CD4-positive, CD25-positive, alpha-beta regulatory T cell (primary cell): ENCODE measurements at regions not wholly inside any gene's neighbourhood (a gene's known extent, or its start where the extent isn't known, plus 50 kb on each side); places are given as distances from the start of the nearest gene placed in this dataset.

Source experiments
- ATAC-seq, 2 donors: fragments of 150-1000 bp; cut with Tn5 transposase; one replicate each; pipeline ENCODE4 v1.10.0; 2021; ENCODE audit warnings: low read depth in 2 of 2, moderate number of reproducible peaks in 2 of 2, moderate library complexity in 1 of 2
- DNase-seq, 3 donors: peaks; one replicate each; pipeline versions ENCODE4 v3.0.0 to v3.0.0-alpha.2; 2012 to 2022; ENCODE audit warnings: mixed read lengths in 1 of 3
- H3K27ac ChIP-seq: one replicate; pipeline ENCODE4 v1.7.0; 2013; ENCODE audit warnings: mild to moderate bottlenecking, low read length; ENCODE audit not compliant: insufficient read depth, poor library complexity, severe bottlenecking
- H3K27me3 ChIP-seq: one replicate; pipeline ENCODE4 v1.7.0; 2013; ENCODE audit warnings: low read length; ENCODE audit not compliant: control insufficient read depth, insufficient read depth
- H3K36me3 ChIP-seq: one replicate; pipeline ENCODE4 v1.7.0; 2013; ENCODE audit warnings: mild to moderate bottlenecking, low read length, moderate library complexity; ENCODE audit not compliant: control insufficient read depth, insufficient read depth
- H3K4me1 ChIP-seq: 2 replicates; pipeline ENCODE4 v1.7.0; 2013; ENCODE audit warnings: mild to moderate bottlenecking, low read length; ENCODE audit not compliant: insufficient read depth, control insufficient read depth, poor library complexity, severe bottlenecking
- H3K4me3 ChIP-seq: one replicate; pipeline ENCODE4 v1.7.0; 2013; ENCODE audit warnings: low read depth, mild to moderate bottlenecking, low read length, moderate library complexity
- H3K9me3 ChIP-seq, 2 experiments: 1 replicate in 1 of 2; 2 replicates in 1 of 2; pipeline ENCODE4 v1.7.0; 2013; ENCODE audit warnings: low read length in 2 of 2, mild to moderate bottlenecking in 1 of 2, moderate library complexity in 1 of 2; ENCODE audit not compliant: control insufficient read depth in 2 of 2
- H3K27ac Mint-ChIP-seq, 3 donors: one replicate each; pipeline ENCODE4 v1.8.0; 2020 to 2022; ENCODE audit warnings: mild to moderate bottlenecking in 3 of 3, mixed read lengths in 3 of 3, moderate library complexity in 2 of 3
- H3K27me3 Mint-ChIP-seq: one replicate; pipeline ENCODE4 v1.8.0; 2022; ENCODE audit warnings: mild to moderate bottlenecking, mixed read lengths
- H3K36me3 Mint-ChIP-seq: one replicate; pipeline ENCODE4 v1.8.0; 2020; ENCODE audit warnings: mixed read lengths
- H3K4me1 Mint-ChIP-seq, 4 donors: one replicate each; pipeline ENCODE4 v1.8.0; 2020 to 2022; ENCODE audit warnings: mixed read lengths in 4 of 4, mild to moderate bottlenecking in 1 of 4
- H3K4me3 Mint-ChIP-seq, 4 donors: one replicate each; pipeline ENCODE4 v1.8.0; 2020 to 2022; ENCODE audit warnings: mild to moderate bottlenecking in 4 of 4, mixed read lengths in 4 of 4, moderate library complexity in 3 of 4
- H3K9me3 Mint-ChIP-seq, 7 donors: one replicate each; pipeline ENCODE4 v1.8.0; 2020 to 2022; ENCODE audit warnings: mixed read lengths in 7 of 7, mild to moderate bottlenecking in 3 of 7, moderate library complexity in 2 of 7

- DNase-seq (no peak), ATAC-seq (no peak)
- no peaks in the 10 kb centered on the region for H3K27me3 Mint-ChIP-seq
- H3K4me3 ChIP-seq, result no peak overlapping the region
- H3K9me3 ChIP-seq, result no peaks in the 10 kb centered on the region
- H3K36me3 Mint-ChIP-seq, result no peaks in the 10 kb centered on the region
- peaks cover 0 to 8% (median 2%) of the 10 kb centered on the region in 7 donors for H3K9me3 Mint-ChIP-seq
- no peaks in the 10 kb centered on the region for H3K27me3 ChIP-seq
- no peaks in the 10 kb centered on the region for H3K4me1 ChIP-seq
- no peak overlapping the region for H3K4me3 Mint-ChIP-seq
- H3K27ac Mint-ChIP-seq, result no peak overlapping the region
- no peaks in the 10 kb centered on the region for H3K4me1 Mint-ChIP-seq
- H3K27ac ChIP-seq, result no peak overlapping the region
- no peaks in the 10 kb centered on the region for H3K36me3 ChIP-seq
These were observed 55.2 kb upstream of the KCNH8 start for GRCh38 chr3:19093084-19093483.

DNA sequence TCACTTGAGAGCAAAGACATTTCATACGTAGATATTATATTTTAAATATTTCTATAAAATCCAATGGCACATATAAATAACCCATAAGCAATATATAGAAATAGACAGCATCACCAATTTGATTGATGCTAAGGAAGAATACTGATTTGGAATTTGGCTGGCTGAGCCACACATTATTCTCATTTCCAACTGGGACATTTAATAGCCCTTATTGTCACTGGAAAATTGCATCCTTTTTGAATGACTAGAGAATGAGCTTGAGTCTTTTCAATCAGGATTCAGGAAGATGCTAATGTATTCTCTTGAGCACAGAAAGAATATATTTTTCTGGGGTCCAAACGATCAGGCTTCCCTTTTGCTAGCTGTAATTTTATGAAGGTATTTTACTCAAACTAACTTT is 70.9 kb upstream of the KCNH8 start:
- H3K27ac ChIP-seq, result no peak overlapping the region
- no peaks in the 10 kb centered on the region for H3K36me3 ChIP-seq
- H3K36me3 Mint-ChIP-seq, result no peaks in the 10 kb centered on the region
- H3K9me3 ChIP-seq, result no peaks in the 10 kb centered on the region
- H3K4me3 Mint-ChIP-seq, result no peak overlapping the region
- H3K4me1 Mint-ChIP-seq, result peaks cover 0 to 1% (median 0%) of the 10 kb centered on the region in 4 donors
- no peak for DNase-seq
- no peak overlapping the region for H3K27ac Mint-ChIP-seq
- peaks cover 0 to 8% (median 0%) of the 10 kb centered on the region in 7 donors for H3K9me3 Mint-ChIP-seq
- no peak overlapping the region for H3K4me3 ChIP-seq
- H3K27me3 ChIP-seq, result no peaks in the 10 kb centered on the region
- no peaks in the 10 kb centered on the region for H3K4me1 ChIP-seq
- H3K27me3 Mint-ChIP-seq, result no peaks in the 10 kb centered on the region
- ATAC-seq, result no peak

GRCh38 chr3:19075037-19075436 is 73.3 kb upstream of the KCNH8 start:
- no peaks in the 10 kb centered on the region for H3K36me3 Mint-ChIP-seq
- peaks cover 0 to 7% (median 0%) of the 10 kb centered on the region in 4 donors for H3K4me1 Mint-ChIP-seq
- no peak overlapping the region for H3K4me3 Mint-ChIP-seq
- H3K27me3 ChIP-seq, result no peaks in the 10 kb centered on the region
- no peaks in the 10 kb centered on the region for H3K4me1 ChIP-seq
- ATAC-seq, result no peak
- peaks cover 0 to 10% (median 1%) of the 10 kb centered on the region in 7 donors for H3K9me3 Mint-ChIP-seq
- no peaks in the 10 kb centered on the region for H3K27me3 Mint-ChIP-seq
- H3K4me3 ChIP-seq, result no peak overlapping the region
- H3K9me3 ChIP-seq, result no peaks in the 10 kb centered on the region
- no peaks in the 10 kb centered on the region for H3K36me3 ChIP-seq
- H3K27ac Mint-ChIP-seq, result no peak overlapping the region
- DNase-seq, result no peak
- H3K27ac ChIP-seq, result no peak overlapping the region

DNA sequence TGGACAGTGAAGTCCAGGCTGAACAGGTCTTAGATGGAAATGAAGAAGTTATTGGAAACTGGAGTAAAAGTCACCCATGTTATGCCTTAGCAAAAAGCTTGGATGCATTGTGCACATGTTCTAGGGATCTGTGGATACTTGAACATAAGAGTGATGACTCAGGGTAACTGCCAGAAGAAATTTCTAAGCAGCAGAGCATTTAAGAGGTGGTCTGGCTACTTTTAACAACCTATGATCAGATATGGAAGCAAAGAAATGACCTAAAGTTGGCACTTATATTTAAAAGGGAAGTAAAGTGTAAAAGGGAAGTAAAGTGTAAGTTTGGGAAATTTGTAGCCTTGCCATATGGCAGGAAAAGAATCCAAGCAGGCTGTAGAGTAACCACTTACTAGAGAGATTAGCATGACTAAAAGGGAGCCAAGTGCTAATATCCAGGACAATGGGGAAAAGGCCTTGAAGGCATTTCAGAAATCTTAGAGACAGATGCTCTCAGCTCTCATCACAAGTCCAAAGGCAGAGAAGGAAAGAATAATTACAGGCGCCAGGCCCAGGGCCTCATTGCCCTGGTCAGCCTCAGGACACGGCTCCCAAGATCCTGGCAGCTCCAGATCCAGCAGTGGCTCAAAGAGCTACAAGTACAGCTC is 73.9 kb upstream of the KCNH8 start:
- Histone ChIP-seq H3K27me3 (no peaks in the 10 kb centered on the region), H3K4me3 (no peak overlapping the region), H3K9me3 (no peaks in the 10 kb centered on the region), H3K36me3 (no peaks in the 10 kb centered on the region), H3K4me1 (no peaks in the 10 kb centered on the region), H3K27ac (no peak overlapping the region)
- DNase-seq (no peak), ATAC-seq (no peak)
- H3K9me3 Mint-ChIP-seq, result peaks cover 0 to 10% (median 1%) of the 10 kb centered on the region in 7 donors
- H3K27me3 Mint-ChIP-seq, result no peaks in the 10 kb centered on the region
- no peak overlapping the region for H3K4me3 Mint-ChIP-seq
- H3K27ac Mint-ChIP-seq, result no peak overlapping the region
- H3K4me1 Mint-ChIP-seq, result peaks cover 0 to 7% (median 0%) of the 10 kb centered on the region in 4 donors
- no peaks in the 10 kb centered on the region for H3K36me3 Mint-ChIP-seq

DNA sequence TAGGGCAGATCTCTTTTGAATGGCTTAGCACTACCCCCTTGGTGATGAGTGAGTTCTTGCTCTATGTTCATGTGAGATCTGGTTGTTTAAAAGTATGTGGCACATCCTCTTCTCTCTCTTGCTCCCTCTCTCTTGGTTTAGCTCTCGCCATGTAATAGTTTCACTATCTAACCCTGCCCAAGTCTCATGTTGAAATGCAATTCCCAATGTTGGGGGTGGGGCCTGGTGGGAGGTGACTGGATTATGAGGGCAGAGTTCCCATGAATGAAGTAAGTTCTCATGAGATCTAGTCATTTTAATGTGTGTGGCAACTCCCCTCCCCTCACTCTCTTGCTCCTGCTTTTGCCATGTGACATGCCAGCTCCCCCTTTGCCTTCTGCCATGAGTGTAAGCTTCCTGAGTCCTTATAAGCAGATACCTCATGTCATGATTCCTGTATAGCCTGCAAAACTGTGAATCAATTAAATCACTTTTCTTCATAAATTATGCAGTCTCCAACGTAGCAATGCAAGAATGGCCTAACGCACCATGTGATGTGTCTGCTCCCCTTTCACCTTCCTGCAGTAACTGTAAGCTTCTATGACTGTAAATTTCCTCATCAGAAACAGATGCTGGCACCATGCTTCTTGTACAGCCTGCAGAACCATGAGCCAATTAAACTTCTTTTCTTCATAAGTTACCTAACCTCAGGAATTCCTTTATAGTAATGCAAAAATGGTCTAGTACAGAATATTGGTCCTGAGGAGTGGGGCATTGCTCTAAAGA is 74.8 kb upstream of the KCNH8 start:
- no peaks in the 10 kb centered on the region for H3K9me3 ChIP-seq
- no peak overlapping the region for H3K4me3 Mint-ChIP-seq
- H3K4me1 Mint-ChIP-seq, result peaks cover 0 to 7% (median 0%) of the 10 kb centered on the region in 4 donors
- peaks cover 0 to 10% (median 1%) of the 10 kb centered on the region in 7 donors for H3K9me3 Mint-ChIP-seq
- H3K4me1 ChIP-seq, result no peaks in the 10 kb centered on the region
- H3K27ac Mint-ChIP-seq, result no peak overlapping the region
- no peaks in the 10 kb centered on the region for H3K36me3 Mint-ChIP-seq
- no peaks in the 10 kb centered on the region for H3K27me3 Mint-ChIP-seq
- H3K27me3 ChIP-seq, result no peaks in the 10 kb centered on the region
- DNase-seq (no peak), ATAC-seq (no peak)
- no peaks in the 10 kb centered on the region for H3K36me3 ChIP-seq
- H3K27ac ChIP-seq, result no peak overlapping the region
- H3K4me3 ChIP-seq, result no peak overlapping the region

DNA sequence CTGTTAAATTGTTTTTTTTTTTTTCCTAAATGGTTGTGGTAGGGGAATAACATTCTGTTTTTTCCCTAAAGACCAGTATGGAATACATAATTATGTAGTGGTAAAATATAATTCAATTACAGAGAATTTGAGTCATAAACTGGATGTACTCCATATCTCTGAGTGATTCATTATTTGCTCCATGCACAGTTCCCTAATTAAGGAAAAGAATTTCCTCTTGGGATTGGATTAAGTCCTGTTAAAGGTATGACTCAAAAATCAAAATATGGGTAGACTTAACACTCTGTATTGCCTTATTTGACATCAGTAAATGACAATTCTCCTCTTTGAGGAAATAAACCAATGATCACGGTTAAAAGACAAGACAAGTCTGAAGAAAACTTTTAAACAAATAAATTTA is 78.0 kb upstream of the KCNH8 start:
- Histone ChIP-seq H3K9me3 (no peaks in the 10 kb centered on the region), H3K27ac (no peak overlapping the region), H3K27me3 (no peaks in the 10 kb centered on the region), H3K4me3 (no peak overlapping the region), H3K4me1 (no peaks in the 10 kb centered on the region), H3K36me3 (no peaks in the 10 kb centered on the region)
- ATAC-seq, result no peak
- DNase-seq, result no peak
- Mint-ChIP-seq H3K36me3 (no peaks in the 10 kb centered on the region), H3K27ac (no peak overlapping the region), H3K4me1 (peaks cover 0 to 7% (median 0%) of the 10 kb centered on the region in 4 donors), H3K27me3 (no peaks in the 10 kb centered on the region), H3K9me3 (peaks cover 0 to 10% (median 0%) of the 10 kb centered on the region in 7 donors), H3K4me3 (no peak overlapping the region)

DNA sequence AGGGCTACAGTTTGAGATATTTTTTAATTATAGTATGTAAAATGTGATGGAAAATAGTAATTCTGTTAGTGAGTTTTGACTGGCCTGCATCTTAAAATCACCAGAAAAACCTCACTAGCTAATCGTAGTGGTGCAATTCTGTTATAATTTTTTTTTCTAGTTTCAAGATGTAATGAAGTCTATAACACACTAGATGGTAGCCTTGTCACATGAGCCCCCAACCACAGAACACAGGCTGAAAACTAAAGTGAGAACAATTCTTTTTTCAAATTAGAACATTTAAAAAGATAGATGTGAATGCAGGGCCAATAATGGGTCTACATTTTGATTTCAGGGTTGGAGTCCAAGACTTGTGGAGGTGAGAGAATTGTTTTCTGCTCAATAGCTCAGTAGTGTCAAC is 83.3 kb upstream of the KCNH8 start:
- no peaks in the 10 kb centered on the region for H3K4me1 Mint-ChIP-seq
- H3K36me3 Mint-ChIP-seq, result no peaks in the 10 kb centered on the region
- H3K4me1 ChIP-seq, result no peaks in the 10 kb centered on the region
- peak in 1 of 2 donors; percentile 39 for ATAC-seq
- H3K9me3 Mint-ChIP-seq, result peaks cover 0 to 2% (median 0%) of the 10 kb centered on the region in 7 donors
- H3K27ac Mint-ChIP-seq, result no peak overlapping the region
- no peak overlapping the region for H3K4me3 Mint-ChIP-seq
- peak in 2 of 3 donors; percentile 4 to 8 for DNase-seq
- H3K27ac ChIP-seq, result no peak overlapping the region
- no peaks in the 10 kb centered on the region for H3K27me3 Mint-ChIP-seq
- H3K27me3 ChIP-seq, result no peaks in the 10 kb centered on the region
- no peaks in the 10 kb centered on the region for H3K9me3 ChIP-seq
- H3K36me3 ChIP-seq, result no peaks in the 10 kb centered on the region
- H3K4me3 ChIP-seq, result no peak overlapping the region

DNA sequence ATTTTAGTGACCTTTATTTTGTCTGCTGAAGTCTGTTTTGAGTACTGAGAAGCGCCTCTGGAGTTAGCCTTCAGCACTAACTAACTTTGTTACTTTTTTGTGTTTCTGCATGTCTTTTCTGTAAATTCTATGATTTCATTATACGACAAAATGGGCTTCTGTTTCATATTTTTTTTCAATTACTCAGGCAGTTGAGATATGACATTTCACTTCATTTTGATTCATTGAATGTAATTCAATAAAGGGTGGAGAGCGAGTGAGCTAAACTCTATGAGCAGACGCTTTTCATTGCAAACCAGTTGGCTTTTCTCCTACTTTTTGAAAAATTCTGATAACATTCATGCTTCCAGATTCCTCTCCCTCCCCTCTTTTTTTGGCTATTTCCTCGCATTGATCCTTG is 84.4 kb upstream of the KCNH8 start:
- Histone ChIP-seq H3K9me3 (no peaks in the 10 kb centered on the region), H3K4me3 (no peak overlapping the region), H3K27ac (no peak overlapping the region), H3K36me3 (no peaks in the 10 kb centered on the region), H3K27me3 (no peaks in the 10 kb centered on the region), H3K4me1 (no peaks in the 10 kb centered on the region)
- no peaks in the 10 kb centered on the region for H3K4me1 Mint-ChIP-seq
- no peaks in the 10 kb centered on the region for H3K36me3 Mint-ChIP-seq
- no peak overlapping the region for H3K27ac Mint-ChIP-seq
- no peak overlapping the region for H3K4me3 Mint-ChIP-seq
- no peak for ATAC-seq
- H3K27me3 Mint-ChIP-seq, result no peaks in the 10 kb centered on the region
- peaks cover 0 to 2% (median 0%) of the 10 kb centered on the region in 7 donors for H3K9me3 Mint-ChIP-seq
- DNase-seq, result no peak
